ENCODE measurements at regions not wholly inside any gene's neighbourhood (a gene's known extent, or its start where the extent isn't known, plus 50 kb on each side); places are given as distances from the start of the nearest gene placed in this dataset.

GRCh38 chr6:924661-925060 is 231.7 kb upstream of the EXOC2 start:
- Histone ChIP-seq H3K4me3 (ENCODE audit: low read length) (no peak overlapping the region), H2AFZ (ENCODE audit: low read depth, low read length) (no peak overlapping the region), H3K4me1 (ENCODE audit: insufficient read depth, low read length) (no peaks in the 10 kb centered on the region), H3K36me3 (ENCODE audit: insufficient read depth, low read length) (no peaks in the 10 kb centered on the region), H3K27me3 (ENCODE audit: insufficient read depth, low read length) (no peaks in the 10 kb centered on the region), H3K9me3 (ENCODE audit: low read length) (peaks cover 3% of the 10 kb centered on the region)

GRCh38 chr6:921400-921799 is 228.5 kb upstream of the EXOC2 start:
- no peaks in the 10 kb centered on the region for H3K4me1 ChIP-seq (ENCODE audit: insufficient read depth, low read length)
- H3K4me3 ChIP-seq (ENCODE audit: low read length) = no peak overlapping the region
- H3K27me3 ChIP-seq (ENCODE audit: insufficient read depth, low read length) = no peaks in the 10 kb centered on the region
- H3K9me3 ChIP-seq (ENCODE audit: low read length) = peaks cover 3% of the 10 kb centered on the region
- H3K36me3 ChIP-seq (ENCODE audit: insufficient read depth, low read length) = no peaks in the 10 kb centered on the region
- H2AFZ ChIP-seq (ENCODE audit: low read depth, low read length) = no peak overlapping the region

- no peak overlapping the region for H2AFZ ChIP-seq (ENCODE audit: low read depth, low read length)
- no peaks in the 10 kb centered on the region for H3K36me3 ChIP-seq (ENCODE audit: insufficient read depth, low read length)
- peaks cover 3% of the 10 kb centered on the region for H3K9me3 ChIP-seq (ENCODE audit: low read length)
- no peak overlapping the region for H3K4me3 ChIP-seq (ENCODE audit: low read length)
- no peaks in the 10 kb centered on the region for H3K27me3 ChIP-seq (ENCODE audit: insufficient read depth, low read length)
- no peaks in the 10 kb centered on the region for H3K4me1 ChIP-seq (ENCODE audit: insufficient read depth, low read length)
These were observed 227.6 kb upstream of the EXOC2 start for GRCh38 chr6:920512-920911.

- H3K4me1 ChIP-seq (ENCODE audit: insufficient read depth, low read length) = no peaks in the 10 kb centered on the region
- no peaks in the 10 kb centered on the region for H3K36me3 ChIP-seq (ENCODE audit: insufficient read depth, low read length)
- H2AFZ ChIP-seq (ENCODE audit: low read depth, low read length) = no peak overlapping the region
- no peaks in the 10 kb centered on the region for H3K27me3 ChIP-seq (ENCODE audit: insufficient read depth, low read length)
- peaks cover 3% of the 10 kb centered on the region for H3K9me3 ChIP-seq (ENCODE audit: low read length)
- no peak overlapping the region for H3K4me3 ChIP-seq (ENCODE audit: low read length)
These were observed 226.6 kb upstream of the EXOC2 start for GRCh38 chr6:919500-919899.

GRCh38 chr6:917939-918338 is 225.0 kb upstream of the EXOC2 start:
- no peak overlapping the region for H3K4me3 ChIP-seq (ENCODE audit: low read length)
- H3K27me3 ChIP-seq (ENCODE audit: insufficient read depth, low read length) = no peaks in the 10 kb centered on the region
- H3K9me3 ChIP-seq (ENCODE audit: low read length) = peaks cover 3% of the 10 kb centered on the region
- no peak overlapping the region for H2AFZ ChIP-seq (ENCODE audit: low read depth, low read length)
- H3K4me1 ChIP-seq (ENCODE audit: insufficient read depth, low read length) = no peaks in the 10 kb centered on the region
- no peaks in the 10 kb centered on the region for H3K36me3 ChIP-seq (ENCODE audit: insufficient read depth, low read length)

GRCh38 chr6:917296-917695 is 224.4 kb upstream of the EXOC2 start:
- Histone ChIP-seq H3K4me1 (ENCODE audit: insufficient read depth, low read length) (no peaks in the 10 kb centered on the region), H3K9me3 (ENCODE audit: low read length) (peaks cover 3% of the 10 kb centered on the region), H2AFZ (ENCODE audit: low read depth, low read length) (no peak overlapping the region), H3K4me3 (ENCODE audit: low read length) (no peak overlapping the region), H3K27me3 (ENCODE audit: insufficient read depth, low read length) (no peaks in the 10 kb centered on the region), H3K36me3 (ENCODE audit: insufficient read depth, low read length) (no peaks in the 10 kb centered on the region)

GRCh38 chr6:916131-916530 is 223.2 kb upstream of the EXOC2 start:
- Histone ChIP-seq H3K36me3 (ENCODE audit: insufficient read depth, low read length) (no peaks in the 10 kb centered on the region), H3K4me1 (ENCODE audit: insufficient read depth, low read length) (no peaks in the 10 kb centered on the region), H3K4me3 (ENCODE audit: low read length) (no peak overlapping the region), H2AFZ (ENCODE audit: low read depth, low read length) (no peak overlapping the region), H3K9me3 (ENCODE audit: low read length) (no peaks in the 10 kb centered on the region), H3K27me3 (ENCODE audit: insufficient read depth, low read length) (no peaks in the 10 kb centered on the region)

GRCh38 chr6:912871-913835 is 220.2 kb upstream of the EXOC2 start:
- Histone ChIP-seq H3K4me1 (ENCODE audit: insufficient read depth, low read length) (no peaks in the 10 kb centered on the region), H3K4me3 (ENCODE audit: low read length) (no peak overlapping the region), H3K9me3 (ENCODE audit: low read length) (no peaks in the 10 kb centered on the region), H3K36me3 (ENCODE audit: insufficient read depth, low read length) (no peaks in the 10 kb centered on the region), H3K27me3 (ENCODE audit: insufficient read depth, low read length) (no peaks in the 10 kb centered on the region), H2AFZ (ENCODE audit: low read depth, low read length) (no peak overlapping the region)

GRCh38 chr6:907928-908327 is 215.0 kb upstream of the EXOC2 start:
- no peaks in the 10 kb centered on the region for H3K36me3 ChIP-seq (ENCODE audit: insufficient read depth, low read length)

GRCh38 chr6:906920-907319 is 214.0 kb upstream of the EXOC2 start:
- Histone ChIP-seq H3K27me3 (ENCODE audit: insufficient read depth, low read length) (no peaks in the 10 kb centered on the region), H3K4me1 (ENCODE audit: insufficient read depth, low read length) (peaks cover 8% of the 10 kb centered on the region), H2AFZ (ENCODE audit: low read depth, low read length) (peak overlapping the region; percentile 28)

More at GRCh38 chr6:907928-908327, 215.0 kb upstream of the EXOC2 start:
- Histone ChIP-seq H3K4me1 (ENCODE audit: insufficient read depth, low read length) (peaks cover 8% of the 10 kb centered on the region), H3K4me3 (ENCODE audit: low read length) (no peak overlapping the region), H2AFZ (ENCODE audit: low read depth, low read length) (no peak overlapping the region), H3K9me3 (ENCODE audit: low read length) (no peaks in the 10 kb centered on the region), H3K27me3 (ENCODE audit: insufficient read depth, low read length) (no peaks in the 10 kb centered on the region)

GRCh38 chr6:905556-905955 is 212.6 kb upstream of the EXOC2 start:
- Histone ChIP-seq H2AFZ (ENCODE audit: low read depth, low read length) (no peak overlapping the region), H3K4me1 (ENCODE audit: insufficient read depth, low read length) (peaks cover 8% of the 10 kb centered on the region), H3K4me3 (ENCODE audit: low read length) (no peak overlapping the region), H3K9me3 (ENCODE audit: low read length) (no peaks in the 10 kb centered on the region), H3K36me3 (ENCODE audit: insufficient read depth, low read length) (no peaks in the 10 kb centered on the region), H3K27me3 (ENCODE audit: insufficient read depth, low read length) (no peaks in the 10 kb centered on the region)

More at GRCh38 chr6:906920-907319, 214.0 kb upstream of the EXOC2 start:
- no peaks in the 10 kb centered on the region for H3K36me3 ChIP-seq (ENCODE audit: insufficient read depth, low read length)
- no peak overlapping the region for H3K4me3 ChIP-seq (ENCODE audit: low read length)
- H3K9me3 ChIP-seq (ENCODE audit: low read length) = no peaks in the 10 kb centered on the region

GRCh38 chr6:904994-905393 is 212.1 kb upstream of the EXOC2 start:
- Histone ChIP-seq H3K27me3 (ENCODE audit: insufficient read depth, low read length) (no peaks in the 10 kb centered on the region), H3K9me3 (ENCODE audit: low read length) (no peaks in the 10 kb centered on the region), H3K36me3 (ENCODE audit: insufficient read depth, low read length) (no peaks in the 10 kb centered on the region), H3K4me3 (ENCODE audit: low read length) (no peak overlapping the region), H3K4me1 (ENCODE audit: insufficient read depth, low read length) (peaks cover 8% of the 10 kb centered on the region), H2AFZ (ENCODE audit: low read depth, low read length) (no peak overlapping the region)

- Histone ChIP-seq H3K9me3 (ENCODE audit: low read length) (no peaks in the 10 kb centered on the region), H3K36me3 (ENCODE audit: insufficient read depth, low read length) (no peaks in the 10 kb centered on the region), H3K4me3 (ENCODE audit: low read length) (no peak overlapping the region), H2AFZ (ENCODE audit: low read depth, low read length) (no peak overlapping the region), H3K4me1 (ENCODE audit: insufficient read depth, low read length) (peaks cover 8% of the 10 kb centered on the region), H3K27me3 (ENCODE audit: insufficient read depth, low read length) (no peaks in the 10 kb centered on the region)
These were observed 210.8 kb upstream of the EXOC2 start for GRCh38 chr6:903761-904160.

Data from neuron (in vitro differentiated cells).